H1 (cell line): ENCODE measurements at regions not wholly inside any gene's neighbourhood (a gene's known extent, or its start where the extent isn't known, plus 50 kb on each side); places are given as distances from the start of the nearest gene placed in this dataset.

Experiments
- CTCF ChIA-PET: fragments of 300-600 bp; sonication (Branson Sonifier 250); formaldehyde crosslinking; loops from one replicate; lab custom pipeline; 2021; ENCODE audit not compliant: partially characterized antibody; lab: Charles Lee
- POLR2A ChIA-PET: fragments of 300-600 bp; sonication (Branson Sonifier 250); formaldehyde crosslinking; loops from one replicate; lab custom pipeline; 2021; ENCODE audit warnings: inconsistent platforms; ENCODE audit not compliant: partially characterized antibody; lab: Charles Lee
- DNase-seq, 2 experiments: peaks; one replicate each; pipeline versions ENCODE4 v3.0.0 to v3.0.0-alpha.2; 2010 to 2022; ENCODE audit warnings: low spot score in 2 of 2, low read depth in 1 of 2, mixed read lengths in 1 of 2
- FAIRE-seq: peaks from 2 replicates; lab custom pipeline; 2011; peaks lifted over from hg19 to GRCh38; lab: Jason Lieb, UNC
- H2AFZ ChIP-seq: 2 replicates; pipeline ENCODE4 v1.8.1; 2012; ENCODE audit warnings: low read length, inconsistent platforms
- H2AK5ac ChIP-seq: 2 replicates; pipeline ENCODE4 v1.6.1; 2013; ENCODE audit warnings: low read depth, low read length
- H2BK120ac ChIP-seq: replicated peaks from 2 replicates; pipeline ENCODE3; 2013; ENCODE audit warnings: low read depth, low read length, inconsistent platforms
- H2BK12ac ChIP-seq: 2 replicates; pipeline ENCODE4 v1.6.1; 2013; ENCODE audit warnings: low read depth, low read length
- H2BK15ac ChIP-seq: 2 replicates; pipeline ENCODE4 v1.6.1; 2013; ENCODE audit warnings: low read length
- H2BK20ac ChIP-seq: 2 replicates; pipeline ENCODE4 v1.6.1; 2013; ENCODE audit warnings: low read length
- H2BK5ac ChIP-seq: 2 replicates; pipeline ENCODE4 v1.6.1; 2013; ENCODE audit warnings: low read depth, low read length
- H3K14ac ChIP-seq: 2 replicates; pipeline ENCODE4 v1.6.1; 2013; ENCODE audit warnings: inconsistent platforms; ENCODE audit not compliant: insufficient read length
- H3K18ac ChIP-seq: 2 replicates; pipeline ENCODE4 v1.6.1; 2013; ENCODE audit warnings: low read length; ENCODE audit errors: extremely low read depth
- H3K23ac ChIP-seq: 2 replicates; pipeline ENCODE4 v1.6.1; 2013; ENCODE audit warnings: inconsistent platforms; ENCODE audit not compliant: insufficient read length
- H3K23me2 ChIP-seq: 2 replicates; pipeline ENCODE4 v1.6.1; 2013; ENCODE audit warnings: low read depth, low read length
- H3K27ac ChIP-seq: 2 replicates; pipeline ENCODE4 v1.6.1; 2011; ENCODE audit warnings: low read depth, low read length, inconsistent platforms
- H3K27me3 ChIP-seq, 4 experiments: replicated peaks in 1 of 4; 1 replicate in 1 of 4; 2 replicates in 3 of 4; pipeline versions ENCODE4 v1.6.1 to v1.8.1; 2011 to 2013; ENCODE audit warnings: low read length in 3 of 4, mild to moderate bottlenecking in 3 of 4, inconsistent platforms in 2 of 4, mixed read lengths in 2 of 4, moderate library complexity in 1 of 4; ENCODE audit not compliant: control insufficient read depth in 3 of 4, insufficient read depth in 3 of 4; ENCODE audit errors: extremely low read depth in 1 of 4
- H3K36me3 ChIP-seq, 4 experiments: 2 replicates each; pipeline versions ENCODE4 v1.6.1 to v1.8.1; 2011 to 2013; ENCODE audit warnings: mild to moderate bottlenecking in 4 of 4, low read length in 3 of 4, moderate library complexity in 2 of 4, control low read depth in 1 of 4, inconsistent platforms in 1 of 4; ENCODE audit not compliant: insufficient read depth in 4 of 4, control insufficient read depth in 2 of 4
- H3K4ac ChIP-seq: replicated peaks from 2 replicates; pipeline ENCODE3; 2013; ENCODE audit warnings: low read length, low read depth, mixed read lengths, inconsistent platforms; ENCODE audit not compliant: insufficient read length
- H3K4me1 ChIP-seq, 4 experiments: replicated peaks in 1 of 4; 1 replicate in 1 of 4; 2 replicates in 3 of 4; pipeline versions ENCODE4 v1.6.1 to v1.8.1; 2011 to 2013; ENCODE audit warnings: low read length in 3 of 4, inconsistent platforms in 2 of 4, mixed read lengths in 1 of 4; ENCODE audit not compliant: insufficient read depth in 4 of 4, control insufficient read depth in 3 of 4
- H3K4me2 ChIP-seq, 2 experiments: 2 replicates each; pipeline versions ENCODE4 v1.6.1 to v1.8.1; 2011 to 2013; ENCODE audit warnings: low read depth in 2 of 2, low read length in 2 of 2, control low read depth in 1 of 2, inconsistent platforms in 1 of 2, mild to moderate bottlenecking in 1 of 2; ENCODE audit not compliant: insufficient read depth in 1 of 2
- H3K4me3 ChIP-seq, 4 experiments: fragments of 200-600, 300-600 bp in 1 of 4; sonication (generic), shearing (Covaris generic), sonication (Bioruptor Twin) in 1 of 4; 2 replicates each; pipeline versions ENCODE4 v1.5.1 to v1.8.1; 2011 to 2016; ENCODE audit warnings: low read length in 4 of 4, low read depth in 3 of 4, control low read depth in 2 of 4, inconsistent platforms in 2 of 4, mild to moderate bottlenecking in 2 of 4, mixed read lengths in 1 of 4, moderate library complexity in 1 of 4; ENCODE audit not compliant: insufficient read depth in 2 of 4; ENCODE audit errors: extremely low read depth in 1 of 4
- H3K56ac ChIP-seq: replicated peaks from 2 replicates; pipeline ENCODE3; 2013; ENCODE audit warnings: low read depth, mild to moderate bottlenecking, mixed read lengths, low read length, inconsistent platforms; ENCODE audit not compliant: insufficient read length
- H3K79me1 ChIP-seq: 2 replicates; pipeline ENCODE4 v1.6.1; 2013; ENCODE audit warnings: low read depth, low read length, control low read depth
- H3K79me2 ChIP-seq, 2 experiments: 2 replicates each; pipeline versions ENCODE4 v1.6.1 to v1.8.1; 2012 to 2013; ENCODE audit warnings: low read length in 2 of 2, mild to moderate bottlenecking in 2 of 2, inconsistent platforms in 1 of 2; ENCODE audit not compliant: insufficient read depth in 2 of 2, control insufficient read depth in 1 of 2
- H3K9ac ChIP-seq, 4 experiments: replicated peaks in 1 of 4; 1 replicate in 1 of 4; 2 replicates in 3 of 4; pipeline versions ENCODE4 v1.6.1 to v1.8.1; 2011 to 2013; ENCODE audit warnings: low read depth in 3 of 4, low read length in 3 of 4, control low read depth in 2 of 4, mild to moderate bottlenecking in 2 of 4, moderate library complexity in 2 of 4, inconsistent platforms in 1 of 4; ENCODE audit errors: extremely low read depth in 1 of 4
- H3K9me3 ChIP-seq, 2 experiments: 2 replicates each; pipeline versions ENCODE4 v1.6.1 to v1.8.1; 2012 to 2013; ENCODE audit warnings: mild to moderate bottlenecking in 2 of 2, moderate library complexity in 2 of 2, control low read depth in 1 of 2, inconsistent platforms in 1 of 2, low read depth in 1 of 2, low read length in 1 of 2, mixed read lengths in 1 of 2; ENCODE audit not compliant: insufficient read depth in 2 of 2
- H4K20me1 ChIP-seq, 2 experiments: replicated peaks in 1 of 2; 2 replicates each; pipeline versions ENCODE3 to v1.8.1; 2011 to 2013; ENCODE audit warnings: inconsistent platforms in 2 of 2, low read length in 2 of 2, mild to moderate bottlenecking in 1 of 2; ENCODE audit not compliant: insufficient read depth in 2 of 2, control insufficient read depth in 1 of 2
- H4K5ac ChIP-seq: 2 replicates; pipeline ENCODE4 v1.6.1; 2013; ENCODE audit warnings: low read length, low read depth, mixed read lengths, inconsistent platforms; ENCODE audit not compliant: insufficient read length
- H4K8ac ChIP-seq: 2 replicates; pipeline ENCODE4 v1.8.0; 2013; ENCODE audit warnings: mild to moderate bottlenecking, moderate library complexity, low read length, inconsistent platforms; ENCODE audit not compliant: insufficient read depth; ENCODE audit errors: extremely low read depth
- H4K91ac ChIP-seq: replicated peaks from 2 replicates; pipeline ENCODE3; 2013; ENCODE audit warnings: low read length, mixed read lengths, inconsistent platforms; ENCODE audit not compliant: insufficient read length
- BRCA1 ChIP-seq: IDR thresholded peaks from 2 replicates; pipeline ENCODE4 v1.6.1; 2012; ENCODE audit warnings: low read depth, low read length, improper control_type of control experiment
- CHD2 ChIP-seq: IDR thresholded peaks from 2 replicates; pipeline ENCODE4 v1.6.1; 2012; ENCODE audit warnings: low read length, improper control_type of control experiment
- CREB1 ChIP-seq: IDR thresholded peaks from 2 replicates; pipeline ENCODE4 v1.6.1; 2012; ENCODE audit warnings: inconsistent platforms
- EP300 ChIP-seq, 2 experiments: IDR thresholded peaks; 1 replicate in 1 of 2; 2 replicates in 1 of 2; pipeline ENCODE4 v1.6.1; 2011 to 2012; ENCODE audit warnings: low read depth in 2 of 2, low read length in 2 of 2, mild to moderate bottlenecking in 2 of 2, borderline replicate concordance in 1 of 2, inconsistent platforms in 1 of 2, moderate library complexity in 1 of 2
- FOSL1 ChIP-seq: IDR thresholded peaks from 2 replicates; pipeline ENCODE4 v1.6.1; 2011; ENCODE audit warnings: mild to moderate bottlenecking, low read depth, low read length, moderate library complexity; ENCODE audit not compliant: insufficient read depth
- JUND ChIP-seq: IDR thresholded peaks from 2 replicates; pipeline ENCODE4 v1.6.1; 2011; ENCODE audit warnings: mild to moderate bottlenecking, improper control_type of control experiment, low read length
- KDM1A ChIP-seq: fragments of 200-600, 300-600 bp; sonication (generic); IDR thresholded peaks from 2 replicates; pipeline ENCODE4 v1.7.1; 2016; ENCODE audit warnings: mild to moderate bottlenecking, low read length, borderline replicate concordance
- KDM5A ChIP-seq: fragments of 200-600 bp; IDR thresholded peaks from 2 replicates; pipeline ENCODE4 v1.7.1; 2012; ENCODE audit warnings: mild to moderate bottlenecking, low read length, inconsistent platforms, mixed read lengths
- NANOG ChIP-seq: IDR thresholded peaks from 2 replicates; pipeline ENCODE4 v1.6.1; 2011; ENCODE audit warnings: low read length, low read depth, mild to moderate bottlenecking, inconsistent platforms; ENCODE audit not compliant: insufficient read depth, poor library complexity, severe bottlenecking
- RAD21 ChIP-seq, 2 experiments: IDR thresholded peaks in 1 of 2; conservative IDR thresholded peaks in 1 of 2; 2 replicates each; pipeline ENCODE4 v1.6.1; 2011; ENCODE audit warnings: low read depth in 2 of 2, low read length in 2 of 2, improper control_type of control experiment in 1 of 2, inconsistent platforms in 1 of 2, mild to moderate bottlenecking in 1 of 2, moderate library complexity in 1 of 2
- SIRT6 ChIP-seq: IDR thresholded peaks from one replicate; pipeline ENCODE4 v1.7.1; 2012; ENCODE audit warnings: low read length, inconsistent platforms
- SIX5 ChIP-seq: IDR thresholded peaks from 2 replicates; pipeline ENCODE4 v1.6.1; 2011; ENCODE audit warnings: mild to moderate bottlenecking, low read depth, low read length
- TAF1 ChIP-seq: IDR thresholded peaks from 2 replicates; pipeline ENCODE4 v1.6.1; 2011; ENCODE audit warnings: mild to moderate bottlenecking, low read depth, low read length
- TBP ChIP-seq: IDR thresholded peaks from 2 replicates; pipeline ENCODE4 v1.6.1; 2011; ENCODE audit warnings: low read depth, low read length, improper control_type of control experiment
- YY1 ChIP-seq: IDR thresholded peaks from 2 replicates; pipeline ENCODE4 v1.6.1; 2011; ENCODE audit warnings: low read depth, mild to moderate bottlenecking, low read length
- WGBS, 2 experiments: shearing (Covaris generic) in 1 of 2; methylation state at CpG; one replicate each; pipeline versions ENCODE4 v1.1.6 to v1.1.7; 2013 to 2015; ENCODE audit warnings: low lambda C conversion rate in 2 of 2, mixed read lengths in 2 of 2, inconsistent platforms in 1 of 2, low coverage in 1 of 2, missing lambda C conversion rate in 1 of 2; ENCODE audit not compliant: insufficient replicate concordance in 2 of 2, insufficient coverage in 1 of 2, insufficient read length in 1 of 2; ENCODE audit errors: extremely low coverage in 1 of 2, missing lambda C conversion rate in 1 of 2; 5-methylcytosine and 5-hydroxymethylcytosine counted together

GRCh38 chr10:78847485-78847884 is 221.3 kb upstream of the ZMIZ1 start:
- ChIA-PET POLR2A (no interaction called here), CTCF (interaction anchor here (1.6 kb wide), 1 partner anchor 350 kb away, joined by 4 read pairs; no protein-coding TSS in a partner anchor)
- Histone ChIP-seq H2AK5ac (no peak overlapping the region), H3K9ac (no peak overlapping the region), H3K4ac (no peak overlapping the region), H3K79me1 (no peaks in the 10 kb centered on the region), H4K8ac (no peak overlapping the region), H4K20me1 (no peaks in the 10 kb centered on the region), H3K9me3 (no peaks in the 10 kb centered on the region), H3K27me3 (no peaks in the 10 kb centered on the region), H4K91ac (no peak overlapping the region), H3K14ac (no peak overlapping the region), H3K4me1 (no peaks in the 10 kb centered on the region), H3K36me3 (no peaks in the 10 kb centered on the region), H2BK15ac (no peak overlapping the region), H3K27ac (no peak overlapping the region), H4K5ac (no peak overlapping the region), H3K4me2 (no peak overlapping the region), H3K56ac (no peak overlapping the region), H2BK120ac (no peak overlapping the region), H2AFZ (no peak overlapping the region), H2BK5ac (no peak overlapping the region), H3K18ac (no peak overlapping the region), H3K79me2 (no peaks in the 10 kb centered on the region), H2BK20ac (no peak overlapping the region), H3K23me2 (no peaks in the 10 kb centered on the region), H3K23ac (no peak overlapping the region), H2BK12ac (no peak overlapping the region), H3K4me3 (no peak overlapping the region)
- no peak for FAIRE-seq
- 76% methylated on average over 5 of the region's 5 CpGs; no CpG with 5 or more reads in 1 of the 2 experiments for whole genome bisulfite sequencing, 2 experiments
- DNase-seq, result no peak
- no peak for TF ChIP-seq JUND
- TF ChIP-seq NANOG, result no peak
- no peak for TF ChIP-seq RAD21 (IDR thresholded peaks at IDR 0.05 in 1 of 2, conservative IDR thresholded peaks at IDR 0.05 in 1 of 2; ENCODE audit: low read depth in 2 of 2, low read length in 2 of 2)
- TF ChIP-seq EP300 (IDR thresholded peaks at IDR 0.05; ENCODE audit: borderline replicate concordance in 1 of 2, low read depth in 2 of 2, low read length in 2 of 2), result no peak
- no peak for TF ChIP-seq SIRT6
- no peak for TF ChIP-seq BRCA1
- TF ChIP-seq CREB1, result no peak
- no peak for TF ChIP-seq FOSL1
- TF ChIP-seq TAF1, result no peak
- no peak for TF ChIP-seq KDM1A
- no peak for TF ChIP-seq KDM5A
- TF ChIP-seq SIX5, result no peak
- no peak for TF ChIP-seq YY1
- no peak for TF ChIP-seq TBP
- TF ChIP-seq CHD2, result no peak
